ENCODE measurements at regions not wholly inside any gene's neighbourhood (a gene's known extent, or its start where the extent isn't known, plus 50 kb on each side); places are given as distances from the start of the nearest gene placed in this dataset.

DNA sequence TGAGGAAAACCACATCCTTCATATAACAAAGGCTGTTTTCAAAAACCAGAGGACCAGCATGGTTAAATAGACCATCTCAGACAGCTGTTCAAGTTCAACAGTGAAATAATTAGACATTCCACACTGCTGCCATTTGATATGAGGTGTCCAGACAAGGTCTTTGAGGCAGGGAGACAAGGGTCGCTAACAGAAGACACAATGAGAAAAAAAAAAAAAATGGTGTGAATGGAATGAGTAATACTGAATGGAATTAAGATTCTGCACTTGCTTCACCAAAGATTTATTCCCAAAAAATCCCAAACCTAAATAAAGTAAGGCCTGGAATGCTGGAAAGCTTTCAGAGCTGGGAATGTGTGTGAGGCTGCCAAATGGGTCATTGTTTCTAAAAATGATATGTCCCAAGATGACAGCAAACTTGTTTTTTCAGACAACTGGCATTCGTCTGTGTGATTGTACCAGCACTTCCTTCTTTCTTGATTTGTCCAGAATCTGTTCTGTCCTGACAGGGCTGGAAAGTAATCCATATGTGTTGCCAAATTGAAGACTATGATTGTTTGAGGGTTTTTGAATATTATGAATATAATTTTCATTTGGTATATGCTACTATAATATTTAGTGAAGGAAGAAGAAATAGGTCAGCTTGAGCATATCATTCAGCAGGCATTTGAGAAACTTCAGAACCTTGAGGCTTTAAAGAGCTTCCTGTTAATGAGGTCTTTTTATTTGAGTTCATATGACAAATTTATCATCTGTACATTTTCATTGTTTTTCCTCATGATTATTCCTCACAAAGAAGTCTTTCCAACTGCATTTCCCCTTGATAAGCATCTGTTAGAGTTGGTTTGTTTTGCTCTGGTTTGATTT, 85.2 kb upstream of the ITGA4 start:
- Histone ChIP-seq H3K27me3 (ENCODE audit: control insufficient read depth, extremely low read depth, insufficient read depth, low read length) (peaks cover 5% of the 10 kb centered on the region), H2AFZ (ENCODE audit: control insufficient read depth, low read length) (no peak overlapping the region), H3K9me3 (ENCODE audit: control insufficient read depth, low read depth, low read length) (no peaks in the 10 kb centered on the region), H3K36me3 (ENCODE audit: control insufficient read depth in 2 of 2, extremely low read depth in 1 of 2, insufficient read depth in 2 of 2, low read length in 2 of 2) (no peaks in the 10 kb centered on the region), H3K9me1 (ENCODE audit: control insufficient read depth, extremely low read depth, insufficient read depth, low read length) (no peaks in the 10 kb centered on the region), H3K4me2 (ENCODE audit: control insufficient read depth, extremely low read depth, insufficient read depth, low read depth, low read length) (no peak overlapping the region), H3K79me2 (ENCODE audit: control insufficient read depth, insufficient read depth, low read length) (no peaks in the 10 kb centered on the region), H3K9ac (ENCODE audit: control insufficient read depth, extremely low read depth, insufficient read depth, low read length) (no peak overlapping the region), H3K4me1 (ENCODE audit: control insufficient read depth, extremely low read depth, insufficient read depth, low read length) (no peaks in the 10 kb centered on the region), H3K4me3 (ENCODE audit: control insufficient read depth in 2 of 3, extremely low read depth in 1 of 3, insufficient read depth in 2 of 3, low read depth in 1 of 3, low read length in 3 of 3) (no peak overlapping the region), H4K20me1 (ENCODE audit: control insufficient read depth, extremely low read depth, insufficient read depth, low read length) (no peaks in the 10 kb centered on the region), H3K27ac (ENCODE audit: control insufficient read depth, insufficient read depth, low read length) (no peak overlapping the region)
- TF ChIP-seq EZH2 (IDR thresholded peaks at IDR 0.05; ENCODE audit: low read length): no peak
- TF ChIP-seq, protein P1, sequence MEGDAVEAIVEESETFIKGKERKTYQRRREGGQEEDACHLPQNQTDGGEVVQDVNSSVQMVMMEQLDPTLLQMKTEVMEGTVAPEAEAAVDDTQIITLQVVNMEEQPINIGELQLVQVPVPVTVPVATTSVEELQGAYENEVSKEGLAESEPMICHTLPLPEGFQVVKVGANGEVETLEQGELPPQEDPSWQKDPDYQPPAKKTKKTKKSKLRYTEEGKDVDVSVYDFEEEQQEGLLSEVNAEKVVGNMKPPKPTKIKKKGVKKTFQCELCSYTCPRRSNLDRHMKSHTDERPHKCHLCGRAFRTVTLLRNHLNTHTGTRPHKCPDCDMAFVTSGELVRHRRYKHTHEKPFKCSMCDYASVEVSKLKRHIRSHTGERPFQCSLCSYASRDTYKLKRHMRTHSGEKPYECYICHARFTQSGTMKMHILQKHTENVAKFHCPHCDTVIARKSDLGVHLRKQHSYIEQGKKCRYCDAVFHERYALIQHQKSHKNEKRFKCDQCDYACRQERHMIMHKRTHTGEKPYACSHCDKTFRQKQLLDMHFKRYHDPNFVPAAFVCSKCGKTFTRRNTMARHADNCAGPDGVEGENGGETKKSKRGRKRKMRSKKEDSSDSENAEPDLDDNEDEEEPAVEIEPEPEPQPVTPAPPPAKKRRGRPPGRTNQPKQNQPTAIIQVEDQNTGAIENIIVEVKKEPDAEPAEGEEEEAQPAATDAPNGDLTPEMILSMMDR (optimal IDR thresholded peaks at IDR 0.05 in 1 of 3, IDR thresholded peaks at IDR 0.05 in 1 of 3, conservative IDR thresholded peaks at IDR 0.05 in 1 of 3; ENCODE audit: extremely low read depth in 1 of 3, insufficient read depth in 2 of 3, low read length in 3 of 3): no peak
- FAIRE-seq (no peak), DNase-seq (ENCODE audit: low read depth, low spot score) (no peak)
- dilution Hi-C loops (cut with MboI; ENCODE audit: extremely low pct_ligation_motif_present, low sequenced_read_pairs): no loop called here

- no peaks in the 10 kb centered on the region for H3K4me1 ChIP-seq (ENCODE audit: control insufficient read depth, extremely low read depth, insufficient read depth, low read length)
- no peak overlapping the region for H3K4me2 ChIP-seq (ENCODE audit: control insufficient read depth, extremely low read depth, insufficient read depth, low read depth, low read length)
- no peak overlapping the region for H3K9ac ChIP-seq (ENCODE audit: control insufficient read depth, extremely low read depth, insufficient read depth, low read length)
- H3K27ac ChIP-seq (ENCODE audit: control insufficient read depth, insufficient read depth, low read length): no peak overlapping the region
- H3K36me3 ChIP-seq (ENCODE audit: control insufficient read depth in 2 of 2, extremely low read depth in 1 of 2, insufficient read depth in 2 of 2, low read length in 2 of 2): no peaks in the 10 kb centered on the region
- TF ChIP-seq EZH2 (IDR thresholded peaks at IDR 0.05; ENCODE audit: low read length): no peak
- TF ChIP-seq, protein P1 (optimal IDR thresholded peaks at IDR 0.05 in 1 of 3, IDR thresholded peaks at IDR 0.05 in 1 of 3, conservative IDR thresholded peaks at IDR 0.05 in 1 of 3; ENCODE audit: extremely low read depth in 1 of 3, insufficient read depth in 2 of 3, low read length in 3 of 3): no peak
- H3K9me3 ChIP-seq (ENCODE audit: control insufficient read depth, low read depth, low read length): no peaks in the 10 kb centered on the region
- peaks cover 5% of the 10 kb centered on the region for H3K27me3 ChIP-seq (ENCODE audit: control insufficient read depth, extremely low read depth, insufficient read depth, low read length)
- H3K4me3 ChIP-seq (ENCODE audit: control insufficient read depth in 2 of 3, extremely low read depth in 1 of 3, insufficient read depth in 2 of 3, low read depth in 1 of 3, low read length in 3 of 3): no peak overlapping the region
- DNase-seq (ENCODE audit: low read depth, low spot score) (no peak), FAIRE-seq (no peak)
- no peaks in the 10 kb centered on the region for H4K20me1 ChIP-seq (ENCODE audit: control insufficient read depth, extremely low read depth, insufficient read depth, low read length)
- no peaks in the 10 kb centered on the region for H3K9me1 ChIP-seq (ENCODE audit: control insufficient read depth, extremely low read depth, insufficient read depth, low read length)
- no peak overlapping the region for H2AFZ ChIP-seq (ENCODE audit: control insufficient read depth, low read length)
- dilution Hi-C loops (cut with MboI; ENCODE audit: extremely low pct_ligation_motif_present, low sequenced_read_pairs): no loop called here
- no peaks in the 10 kb centered on the region for H3K79me2 ChIP-seq (ENCODE audit: control insufficient read depth, insufficient read depth, low read length)
Measured at GRCh38 chr2:181372646-181373040, 84.5 kb upstream of the ITGA4 start.
